GM18870 (cell line): ENCODE measurements at regions not wholly inside any gene's neighbourhood (a gene's known extent, or its start where the extent isn't known, plus 50 kb on each side); places are given as distances from the start of the nearest gene placed in this dataset.
"Not testable (repeated sequence)": the region's sequence is repeated elsewhere in the genome, so short reads cannot be mapped to it uniquely, and the experiment has no call there.

Experiments
- ATAC-seq: cut with Tn5 transposase; IDR thresholded peaks from one replicate; pipeline ENCODE4 v1.9.1; 2021; ENCODE audit warnings: moderate library complexity; ENCODE audit not compliant: unreplicated experiment

- ATAC-seq = not testable (repeated sequence)
These were observed 109.4 kb upstream of the SGIP1 start for GRCh38 chr1:66424530-66424929.

GRCh38 chr1:66426239-66426853 lies 107.6 kb upstream of the SGIP1 start:
- ATAC-seq = no peak

- ATAC-seq = not testable (repeated sequence)
These were observed 103.1 kb upstream of the SGIP1 start for GRCh38 chr1:66430815-66431214.

- ATAC-seq = no peak
These were observed 102.0 kb upstream of the SGIP1 start for GRCh38 chr1:66431999-66432398.

- no peak for ATAC-seq
These were observed 100.3 kb upstream of the SGIP1 start for GRCh38 chr1:66433611-66434010.

- no peak for ATAC-seq
These were observed 99.9 kb upstream of the SGIP1 start for GRCh38 chr1:66434096-66434495.

- ATAC-seq = no peak
These were observed 98.4 kb upstream of the SGIP1 start for GRCh38 chr1:66435541-66435940.

GRCh38 chr1:66436378-66437135 lies 97.4 kb upstream of the SGIP1 start:
- peak; percentile 57 for ATAC-seq

GRCh38 chr1:66437136-66437401 lies 96.9 kb upstream of the SGIP1 start:
- no peak for ATAC-seq

- no peak for ATAC-seq
These were observed 95.9 kb upstream of the SGIP1 start for GRCh38 chr1:66438062-66438461.

GRCh38 chr1:66438501-66438900 lies 95.5 kb upstream of the SGIP1 start:
- no peak for ATAC-seq

- peak; percentile 73 for ATAC-seq
These were observed 94.8 kb upstream of the SGIP1 start for GRCh38 chr1:66439031-66439740.

- no peak for ATAC-seq
These were observed 90.2 kb upstream of the SGIP1 start for GRCh38 chr1:66443793-66444192.

- no peak for ATAC-seq
These were observed 89.3 kb upstream of the SGIP1 start for GRCh38 chr1:66444438-66445265.

GRCh38 chr1:66445492-66446181 lies 88.3 kb upstream of the SGIP1 start:
- ATAC-seq = peak; percentile 68

- peak; percentile 41 for ATAC-seq
These were observed 87.5 kb upstream of the SGIP1 start for GRCh38 chr1:66446261-66447001.

- ATAC-seq = no peak
These were observed 83.9 kb upstream of the SGIP1 start for GRCh38 chr1:66450043-66450514.

GRCh38 chr1:66450847-66451246 lies 83.1 kb upstream of the SGIP1 start:
- ATAC-seq = no peak

GRCh38 chr1:66452162-66452561 lies 81.8 kb upstream of the SGIP1 start:
- ATAC-seq = no peak

- ATAC-seq = no peak
These were observed 81.0 kb upstream of the SGIP1 start for GRCh38 chr1:66452982-66453381.
